CD4-positive, alpha-beta T cell treated with Interleukin-10 for 1 hour (primary cell): ENCODE measurements at regions not wholly inside any gene's neighbourhood (a gene's known extent, or its start where the extent isn't known, plus 50 kb on each side); places are given as distances from the start of the nearest gene placed in this dataset.
"Not testable (repeated sequence)": the region's sequence is repeated elsewhere in the genome, so short reads cannot be mapped to it uniquely, and the experiment has no call there.

Experiments
- DNase-seq: peaks from one replicate; pipeline ENCODE4 v3.0.0-alpha.2; 2020

- no peak for DNase-seq
These were observed 448.0 kb downstream of the KCNT2 start for GRCh38 chr1:196160066-196160795.

- DNase-seq = no peak
These were observed 452.7 kb downstream of the KCNT2 start for GRCh38 chr1:196155586-196155985.

GRCh38 chr1:196152975-196153374 is 455.3 kb downstream of the KCNT2 start:
- DNase-seq = no peak

- DNase-seq = no peak
These were observed 456.2 kb downstream of the KCNT2 start for GRCh38 chr1:196152086-196152485.

GRCh38 chr1:196148367-196148970 is 459.8 kb downstream of the KCNT2 start:
- peak; percentile 41 for DNase-seq

- no peak for DNase-seq
These were observed 460.7 kb downstream of the KCNT2 start for GRCh38 chr1:196147530-196147929.

- DNase-seq = not testable (repeated sequence)
These were observed 463.1 kb downstream of the KCNT2 start for GRCh38 chr1:196145151-196145550.

- no peak for DNase-seq
These were observed 463.7 kb downstream of the KCNT2 start for GRCh38 chr1:196144588-196144987.

GRCh38 chr1:196143602-196144342 is 464.5 kb downstream of the KCNT2 start:
- no peak for DNase-seq

- DNase-seq = no peak
These were observed 466.1 kb downstream of the KCNT2 start for GRCh38 chr1:196142111-196142640.

GRCh38 chr1:196136396-196136795 is 471.8 kb downstream of the KCNT2 start:
- DNase-seq = no peak

GRCh38 chr1:196131691-196132090 is 476.5 kb downstream of the KCNT2 start:
- no peak for DNase-seq

- no peak for DNase-seq
These were observed 479.4 kb downstream of the KCNT2 start for GRCh38 chr1:196128835-196129234.

GRCh38 chr1:196121181-196121580 is 487.1 kb downstream of the KCNT2 start:
- DNase-seq = no peak

- no peak for DNase-seq
These were observed 492.6 kb downstream of the KCNT2 start for GRCh38 chr1:196115646-196116045.

- DNase-seq = no peak
These were observed 494.0 kb downstream of the KCNT2 start for GRCh38 chr1:196114193-196114592.

GRCh38 chr1:196108990-196109389 is 499.2 kb downstream of the KCNT2 start:
- not testable (repeated sequence) for DNase-seq

- no peak for DNase-seq
These were observed 502.3 kb downstream of the KCNT2 start for GRCh38 chr1:196105901-196106300.

GRCh38 chr1:196102826-196103225 is 505.4 kb downstream of the KCNT2 start:
- DNase-seq = no peak

GRCh38 chr1:196098000-196098399 is 510.2 kb downstream of the KCNT2 start:
- DNase-seq = no peak

GRCh38 chr1:196094821-196095220 is 513.4 kb downstream of the KCNT2 start:
- no peak for DNase-seq

GRCh38 chr1:196091397-196092135 is 516.7 kb downstream of the KCNT2 start:
- no peak for DNase-seq

- no peak for DNase-seq
These were observed 518.0 kb downstream of the KCNT2 start for GRCh38 chr1:196090226-196090625.
